ENCODE measurements at regions not wholly inside any gene's neighbourhood (a gene's known extent, or its start where the extent isn't known, plus 50 kb on each side); places are given as distances from the start of the nearest gene placed in this dataset.

DNA sequence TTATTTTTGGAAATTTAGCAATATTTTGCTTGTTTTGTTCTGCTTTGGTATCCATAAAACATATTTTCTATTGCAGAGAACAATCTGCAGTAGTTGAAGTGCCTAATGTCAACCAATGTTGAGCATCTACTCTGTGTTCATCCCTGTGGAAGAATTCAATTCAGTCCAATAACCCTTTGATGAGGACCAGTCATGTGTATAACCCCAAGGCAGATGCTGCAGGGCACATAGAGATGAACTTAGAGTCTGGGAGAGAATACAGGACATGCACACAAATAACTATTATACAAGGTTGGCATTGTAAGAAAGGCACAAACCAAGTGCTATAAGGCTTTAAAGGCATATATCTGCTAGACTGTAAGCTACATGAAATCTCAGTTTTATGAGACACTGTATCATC is 304.7 kb downstream of the LRIG3 start:
- H3K27ac ChIP-seq, result no peak overlapping the region
- no peak for TF ChIP-seq ZFX (IDR thresholded peaks at IDR 0.05; ENCODE audit: borderline replicate concordance)
- TF ChIP-seq, protein P1, sequence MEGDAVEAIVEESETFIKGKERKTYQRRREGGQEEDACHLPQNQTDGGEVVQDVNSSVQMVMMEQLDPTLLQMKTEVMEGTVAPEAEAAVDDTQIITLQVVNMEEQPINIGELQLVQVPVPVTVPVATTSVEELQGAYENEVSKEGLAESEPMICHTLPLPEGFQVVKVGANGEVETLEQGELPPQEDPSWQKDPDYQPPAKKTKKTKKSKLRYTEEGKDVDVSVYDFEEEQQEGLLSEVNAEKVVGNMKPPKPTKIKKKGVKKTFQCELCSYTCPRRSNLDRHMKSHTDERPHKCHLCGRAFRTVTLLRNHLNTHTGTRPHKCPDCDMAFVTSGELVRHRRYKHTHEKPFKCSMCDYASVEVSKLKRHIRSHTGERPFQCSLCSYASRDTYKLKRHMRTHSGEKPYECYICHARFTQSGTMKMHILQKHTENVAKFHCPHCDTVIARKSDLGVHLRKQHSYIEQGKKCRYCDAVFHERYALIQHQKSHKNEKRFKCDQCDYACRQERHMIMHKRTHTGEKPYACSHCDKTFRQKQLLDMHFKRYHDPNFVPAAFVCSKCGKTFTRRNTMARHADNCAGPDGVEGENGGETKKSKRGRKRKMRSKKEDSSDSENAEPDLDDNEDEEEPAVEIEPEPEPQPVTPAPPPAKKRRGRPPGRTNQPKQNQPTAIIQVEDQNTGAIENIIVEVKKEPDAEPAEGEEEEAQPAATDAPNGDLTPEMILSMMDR (IDR thresholded peaks at IDR 0.05), result no peak

DNA sequence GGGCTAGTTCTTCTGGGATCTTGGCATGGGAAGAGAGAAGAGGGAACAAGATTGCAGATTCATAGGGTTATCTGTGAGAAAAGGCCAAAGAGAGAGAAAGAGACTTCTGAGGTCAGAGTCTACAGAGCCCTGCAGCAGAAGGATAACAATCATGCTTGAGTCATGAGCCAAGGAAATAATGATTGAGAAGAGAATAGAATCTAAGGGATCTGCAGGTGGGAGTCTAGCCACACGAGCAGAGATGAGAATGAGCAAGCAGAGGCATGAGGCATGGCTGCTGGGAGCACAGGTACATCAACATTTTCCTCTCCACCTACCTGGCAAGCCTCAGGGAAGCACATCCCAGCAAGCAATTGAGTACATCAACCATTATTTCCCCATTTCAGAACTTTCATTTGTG is 303.7 kb downstream of the LRIG3 start:
- H3K27ac ChIP-seq, result no peak overlapping the region
- no peak for TF ChIP-seq ZFX (IDR thresholded peaks at IDR 0.05; ENCODE audit: borderline replicate concordance)
- TF ChIP-seq, protein P1 (IDR thresholded peaks at IDR 0.05), result no peak

DNA sequence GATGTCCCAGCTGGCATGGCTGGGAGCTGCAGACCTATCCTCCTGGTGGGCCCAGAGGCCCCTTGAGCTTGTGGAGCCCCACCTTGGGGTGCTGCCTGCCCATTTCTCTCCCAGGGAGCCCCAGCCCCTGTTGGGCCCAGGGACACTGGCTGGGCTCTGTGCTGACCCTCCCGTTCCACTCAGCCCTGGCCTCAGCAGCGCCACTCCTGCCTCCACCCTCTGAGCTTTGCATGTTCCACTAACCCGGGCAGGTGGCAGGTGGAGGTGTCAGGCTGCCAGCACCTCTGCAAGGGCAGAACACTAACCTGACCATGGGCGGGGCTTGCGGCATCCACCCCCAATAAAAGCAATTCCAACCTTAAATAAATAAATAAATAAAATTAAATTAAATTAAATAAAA is 299.2 kb downstream of the LRIG3 start:
- H3K27ac ChIP-seq, result no peak overlapping the region
- TF ChIP-seq, protein P1 (IDR thresholded peaks at IDR 0.05), result no peak
- TF ChIP-seq ZFX (IDR thresholded peaks at IDR 0.05; ENCODE audit: borderline replicate concordance), result no peak

DNA sequence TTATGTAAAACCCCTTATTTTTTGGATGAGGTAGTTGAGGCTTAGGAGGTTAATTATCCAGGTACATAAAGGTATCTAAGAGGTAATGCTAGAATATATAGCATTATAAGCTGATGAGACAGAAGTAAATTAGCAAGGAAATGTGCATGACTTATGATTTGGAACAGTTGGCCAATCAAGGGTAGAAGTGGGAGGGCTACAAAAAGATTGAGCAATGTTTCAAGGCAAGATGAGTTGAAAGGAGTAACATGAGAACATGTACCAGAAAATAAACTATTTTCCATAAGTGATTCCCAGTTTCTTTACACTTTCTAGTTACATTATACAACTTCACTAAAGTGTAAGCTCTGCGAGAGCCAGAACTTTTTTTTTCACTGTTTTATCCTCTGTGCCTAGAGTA is 290.9 kb downstream of the LRIG3 start:
- TF ChIP-seq, protein P1 (IDR thresholded peaks at IDR 0.05), result no peak
- TF ChIP-seq ZFX (IDR thresholded peaks at IDR 0.05; ENCODE audit: borderline replicate concordance), result no peak
- no peak overlapping the region for H3K27ac ChIP-seq

DNA sequence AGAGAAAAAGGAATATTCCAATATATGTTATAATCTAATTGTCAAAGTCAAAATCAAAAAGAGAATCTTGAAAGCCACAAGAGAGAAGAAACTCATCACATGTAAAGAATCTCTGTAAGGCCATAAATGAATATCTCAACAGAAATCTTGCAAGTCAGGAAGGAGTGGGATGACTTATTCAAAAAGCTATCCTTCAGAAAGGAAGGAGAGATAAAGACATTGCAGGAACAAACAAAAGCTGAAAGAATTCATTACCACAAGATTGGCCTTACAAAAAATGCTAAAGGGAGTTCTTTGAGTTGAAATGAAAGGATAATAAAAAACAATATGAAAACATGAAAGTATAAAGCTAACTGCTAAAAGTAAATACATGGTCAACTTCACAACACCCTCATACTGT is 286.8 kb downstream of the LRIG3 start:
- TF ChIP-seq ZFX (IDR thresholded peaks at IDR 0.05; ENCODE audit: borderline replicate concordance), result no peak
- TF ChIP-seq, protein P1 (IDR thresholded peaks at IDR 0.05), result no peak
- no peak overlapping the region for H3K27ac ChIP-seq

DNA sequence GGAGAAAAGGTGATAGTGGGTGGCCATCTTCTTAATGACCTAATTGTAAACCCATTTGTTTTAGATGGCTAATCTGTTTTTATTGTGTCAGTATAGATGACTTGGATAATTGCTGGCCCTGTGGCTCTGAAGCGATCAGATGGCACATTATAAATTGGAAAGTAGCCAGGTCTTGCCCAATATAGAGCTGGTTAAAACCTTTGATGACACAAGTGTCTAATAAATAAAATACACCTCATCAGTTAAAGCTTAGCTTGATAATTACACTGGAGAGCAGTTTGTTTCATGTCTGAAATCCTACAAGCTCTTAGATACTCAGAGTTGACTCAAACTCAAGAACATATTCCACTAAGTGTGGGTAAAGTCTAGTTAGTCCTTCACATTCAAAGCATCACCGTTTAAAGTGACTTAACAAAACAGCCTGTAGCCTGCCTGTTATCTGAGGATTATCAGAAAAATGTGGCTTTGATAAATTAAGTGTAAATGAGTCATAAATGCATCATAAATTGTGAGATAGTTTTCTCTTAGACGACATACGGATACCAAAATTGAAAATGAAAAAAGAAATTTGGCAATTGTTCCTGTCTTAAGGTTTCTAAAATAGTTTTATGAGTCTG is 280.9 kb downstream of the LRIG3 start:
- TF ChIP-seq, protein P1 (IDR thresholded peaks at IDR 0.05), result no peak
- TF ChIP-seq ZFX (IDR thresholded peaks at IDR 0.05; ENCODE audit: borderline replicate concordance), result no peak
- no peak overlapping the region for H3K27ac ChIP-seq

DNA sequence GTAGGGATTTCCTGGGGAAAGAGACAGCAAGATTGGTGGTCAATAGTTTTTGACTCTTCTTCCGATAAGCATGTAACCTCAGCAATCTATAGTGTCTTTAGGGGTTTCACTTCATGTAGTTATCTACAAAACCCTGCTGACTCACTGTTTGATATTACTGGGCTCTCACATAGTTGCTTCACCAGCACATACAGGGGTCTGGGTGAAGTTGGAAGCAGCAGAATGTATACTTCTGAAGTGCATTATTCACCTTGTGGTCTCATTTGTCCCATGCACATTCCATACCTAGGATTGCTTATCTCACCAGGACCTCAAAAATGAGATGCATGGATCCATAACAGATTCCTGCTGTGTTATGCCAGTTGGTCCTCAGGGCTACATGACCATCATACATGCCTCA is 280.0 kb downstream of the LRIG3 start:
- no peak overlapping the region for H3K27ac ChIP-seq

More for the DNA sequence above, 280.0 kb downstream of the LRIG3 start:
- TF ChIP-seq ZFX (IDR thresholded peaks at IDR 0.05; ENCODE audit: borderline replicate concordance), result no peak
- TF ChIP-seq, protein P1 (IDR thresholded peaks at IDR 0.05), result no peak
